Stomach (tissue), 8 donors: ENCODE measurements at regions not wholly inside any gene's neighbourhood (a gene's known extent, or its start where the extent isn't known, plus 50 kb on each side); places are given as distances from the start of the nearest gene placed in this dataset.
"Not testable (repeated sequence)": the region's sequence is repeated elsewhere in the genome, so short reads cannot be mapped to it uniquely, and the experiment has no call there.

Experiments used
- DNase-seq, 2 donors: peaks; one replicate each; pipeline versions ENCODE4 v3.0.0 to v3.0.0-alpha.2; 2013 to 2019
- H3K27ac ChIP-seq, 5 donors: fragments of 200-600 bp in 4 of 5; sonication (generic) in 4 of 5; one replicate each; pipeline ENCODE4 v1.5.1; 2013 to 2019; ENCODE audit warnings: mild to moderate bottlenecking in 1 of 5, moderate library complexity in 1 of 5
- H3K27me3 ChIP-seq, 3 donors: fragments of 200-600 bp; sonication (generic); one replicate each; pipeline ENCODE4 v1.5.1; 2017 to 2019; ENCODE audit warnings: mixed run types in 1 of 3
- H3K36me3 ChIP-seq, 4 donors: fragments of 200-600 bp; sonication (generic); 1 replicate in 3 of 4; 2 replicates in 1 of 4; pipeline ENCODE4 v1.5.1; 2016 to 2019
- H3K4me1 ChIP-seq, 4 donors: fragments of 200-600 bp; sonication (generic); one replicate each; pipeline ENCODE4 v1.5.1; 2016 to 2019
- H3K4me3 ChIP-seq, 4 donors: fragments of 200-600 bp; sonication (generic) in 3 of 4; one replicate each; pipeline ENCODE4 v1.5.1; 2016 to 2019; ENCODE audit warnings: mild to moderate bottlenecking in 1 of 4
- H3K9me3 ChIP-seq, 4 donors: fragments of 200-600 bp; sonication (generic); one replicate each; pipeline ENCODE4 v1.5.1; 2016 to 2019
- EP300 ChIP-seq: sonication (generic); formaldehyde crosslinking; IDR thresholded peaks from one replicate; pipeline ENCODE4 v1.6.1; 2017; ENCODE audit warnings: antibody characterized with exemption
- POLR2A ChIP-seq, 4 donors: fragments of 450-650 bp; IDR thresholded peaks; one replicate each; pipeline ENCODE4 v1.6.1; 2016; ENCODE audit warnings: antibody characterized with exemption in 4 of 4, control low read depth in 2 of 4, mild to moderate bottlenecking in 1 of 4, moderate library complexity in 1 of 4
- POLR2AphosphoS5 ChIP-seq, 3 donors: sonication (generic); formaldehyde crosslinking; IDR thresholded peaks; one replicate each; pipeline ENCODE4 v1.6.1; 2016; ENCODE audit warnings: antibody characterized with exemption in 3 of 3
- WGBS, 5 donors: extraction: QIAGEN DNeasy Blood & Tissue Kit in 3 of 5; methylation state at CpG; one replicate each; pipeline versions ENCODE4 v1.1.5 to v1.1.7; 2013 to 2018; 5-methylcytosine and 5-hydroxymethylcytosine counted together
- intact Hi-C: fragments of 100-400 bp; cut with DNase I; formaldehyde crosslinking; loops from one replicate; pipeline ENCODE4 v1.15.1; 2023; ENCODE audit warnings: low total_unique reads
- TF ChIP-seq, protein P1 (sequence below), 7 experiments: fragments of 450-650 bp in 4 of 7; fragments of 200-600 bp in 3 of 7; sonication (generic) in 3 of 7; IDR thresholded peaks; one replicate each; pipeline ENCODE4 v1.5.1; 2016 to 2019; ENCODE audit warnings: antibody characterized with exemption in 7 of 7, control low read depth in 2 of 7, mild to moderate bottlenecking in 1 of 7
- donor health status: healthy with polysubstance abuse.
- donor health status: Bipolar disorder and iron deficiency.
- donor health status: healthy.

- H3K27me3 ChIP-seq, result peaks cover 0 to 4% (median 0%) of the 10 kb centered on the region in 3 donors
- no peaks in the 10 kb centered on the region for H3K9me3 ChIP-seq
- no peaks in the 10 kb centered on the region for H3K4me1 ChIP-seq
- H3K4me3 ChIP-seq, result no peak overlapping the region
- intact Hi-C loops, result no loop called here
- WGBS, 5 donors, result 30 to 51% (median 40%) methylated on average over 5 of the region's 5 CpGs
- no peaks in the 10 kb centered on the region for H3K36me3 ChIP-seq
- H3K27ac ChIP-seq, result no peak overlapping the region
- peak in 1 of 2 donors; percentile 2 for DNase-seq
- TF ChIP-seq, protein P1, sequence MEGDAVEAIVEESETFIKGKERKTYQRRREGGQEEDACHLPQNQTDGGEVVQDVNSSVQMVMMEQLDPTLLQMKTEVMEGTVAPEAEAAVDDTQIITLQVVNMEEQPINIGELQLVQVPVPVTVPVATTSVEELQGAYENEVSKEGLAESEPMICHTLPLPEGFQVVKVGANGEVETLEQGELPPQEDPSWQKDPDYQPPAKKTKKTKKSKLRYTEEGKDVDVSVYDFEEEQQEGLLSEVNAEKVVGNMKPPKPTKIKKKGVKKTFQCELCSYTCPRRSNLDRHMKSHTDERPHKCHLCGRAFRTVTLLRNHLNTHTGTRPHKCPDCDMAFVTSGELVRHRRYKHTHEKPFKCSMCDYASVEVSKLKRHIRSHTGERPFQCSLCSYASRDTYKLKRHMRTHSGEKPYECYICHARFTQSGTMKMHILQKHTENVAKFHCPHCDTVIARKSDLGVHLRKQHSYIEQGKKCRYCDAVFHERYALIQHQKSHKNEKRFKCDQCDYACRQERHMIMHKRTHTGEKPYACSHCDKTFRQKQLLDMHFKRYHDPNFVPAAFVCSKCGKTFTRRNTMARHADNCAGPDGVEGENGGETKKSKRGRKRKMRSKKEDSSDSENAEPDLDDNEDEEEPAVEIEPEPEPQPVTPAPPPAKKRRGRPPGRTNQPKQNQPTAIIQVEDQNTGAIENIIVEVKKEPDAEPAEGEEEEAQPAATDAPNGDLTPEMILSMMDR (IDR thresholded peaks at IDR 0.05), result no peak
- no peak for TF ChIP-seq EP300
- TF ChIP-seq POLR2AphosphoS5 (IDR thresholded peaks at IDR 0.05), result no peak
These were observed 804.5 kb upstream of the POU3F4 start for GRCh38 chrX:82703551-82703950.

DNA sequence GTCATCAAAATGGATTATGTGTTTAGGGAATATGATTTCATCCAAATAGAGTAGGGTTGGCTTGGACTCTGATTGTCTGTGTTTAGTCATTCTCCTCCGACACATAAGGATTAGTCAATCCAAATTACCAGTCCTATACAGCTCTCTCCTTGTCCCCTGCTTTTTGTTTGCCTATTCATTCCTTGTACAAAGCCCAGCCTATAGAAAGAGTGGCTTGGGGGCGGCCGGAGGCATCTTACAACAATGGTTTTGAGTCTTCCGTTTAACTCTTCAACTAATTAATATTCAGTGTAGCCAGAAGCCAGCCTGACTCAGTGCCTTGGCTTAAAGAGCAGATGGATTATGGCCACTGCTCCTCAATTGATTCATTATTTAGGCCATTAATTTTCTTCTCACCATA is 796.6 kb upstream of the POU3F4 start:
- H3K36me3 ChIP-seq, result no peaks in the 10 kb centered on the region
- no peaks in the 10 kb centered on the region for H3K4me1 ChIP-seq
- intact Hi-C loops, result no loop called here
- no peak overlapping the region for H3K27ac ChIP-seq
- no peaks in the 10 kb centered on the region for H3K9me3 ChIP-seq
- H3K4me3 ChIP-seq, result no peak overlapping the region
- TF ChIP-seq POLR2A (IDR thresholded peaks at IDR 0.05) (no peak), POLR2AphosphoS5 (IDR thresholded peaks at IDR 0.05) (no peak), EP300 (no peak)
- TF ChIP-seq, protein P1 (IDR thresholded peaks at IDR 0.05), result no peak
- no peaks in the 10 kb centered on the region for H3K27me3 ChIP-seq
- no peak for DNase-seq
- 48 to 70% (median 57%) methylated on average over 4 of the region's 4 CpGs for WGBS, 5 donors

DNA sequence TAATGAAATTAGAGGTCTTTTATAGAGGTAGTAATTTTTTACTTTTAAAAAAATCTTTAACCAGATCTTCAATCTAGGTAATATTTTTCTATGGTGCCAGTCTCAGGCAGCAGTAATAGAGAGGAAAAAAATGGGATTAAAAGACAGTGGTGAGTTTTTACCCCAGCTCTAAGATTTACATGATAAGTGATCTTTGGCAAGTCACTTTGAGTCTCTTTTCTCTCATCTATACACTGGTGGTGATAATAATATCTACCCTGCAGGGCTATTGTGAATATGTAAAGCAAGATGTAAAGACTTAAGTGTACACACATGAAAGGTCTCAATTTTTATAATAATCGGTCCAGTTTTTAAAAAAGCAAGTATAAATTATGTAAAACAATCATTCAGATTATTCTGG is 786.2 kb upstream of the POU3F4 start:
- intact Hi-C loops, result no loop called here
- WGBS, 5 donors, result 64 to 94% (median 83%) methylated on average over 1 of the region's 1 CpG

GRCh38 chrX:82723806-82724205 is 784.3 kb upstream of the POU3F4 start:
- TF ChIP-seq, protein P1 (IDR thresholded peaks at IDR 0.05), result no peak
- TF ChIP-seq POLR2AphosphoS5 (IDR thresholded peaks at IDR 0.05) (no peak), POLR2A (IDR thresholded peaks at IDR 0.05) (no peak), EP300 (no peak)
- Histone ChIP-seq H3K4me3 (no peak overlapping the region), H3K4me1 (no peaks in the 10 kb centered on the region), H3K9me3 (no peaks in the 10 kb centered on the region), H3K27me3 (peaks cover 0 to 3% (median 0%) of the 10 kb centered on the region in 3 donors), H3K36me3 (no peaks in the 10 kb centered on the region), H3K27ac (no peak overlapping the region)
- 32 to 65% (median 46%) methylated on average over 1 of the region's 1 CpG for WGBS, 5 donors
- DNase-seq, result no peak
- intact Hi-C loops, result no loop called here

More for the DNA sequence above, 786.2 kb upstream of the POU3F4 start:
- H3K9me3 ChIP-seq, result no peaks in the 10 kb centered on the region
- TF ChIP-seq EP300 (no peak), POLR2A (IDR thresholded peaks at IDR 0.05) (no peak), POLR2AphosphoS5 (IDR thresholded peaks at IDR 0.05) (no peak)
- TF ChIP-seq, protein P1 (IDR thresholded peaks at IDR 0.05), result no peak
- no peak overlapping the region for H3K27ac ChIP-seq
- no peak for DNase-seq
- H3K36me3 ChIP-seq, result no peaks in the 10 kb centered on the region
- no peaks in the 10 kb centered on the region for H3K4me1 ChIP-seq
- H3K4me3 ChIP-seq, result no peak overlapping the region
- peaks cover 0 to 3% (median 0%) of the 10 kb centered on the region in 3 donors for H3K27me3 ChIP-seq

GRCh38 chrX:82727436-82727835 is 780.7 kb upstream of the POU3F4 start:
- WGBS, 5 donors, result 81 to 95% (median 86%) methylated on average over 6 of the region's 6 CpGs; no CpG with 5 or more reads in 2 of the 5 donors
- DNase-seq, H3K27me3 ChIP-seq, H3K36me3 ChIP-seq, intact Hi-C loops, H3K4me3 ChIP-seq, H3K27ac ChIP-seq, H3K4me1 ChIP-seq, H3K9me3 ChIP-seq: not testable (repeated sequence)
